Trophoblast cell (in vitro differentiated cells and primary cell): ENCODE measurements at regions not wholly inside any gene's neighbourhood (a gene's known extent, or its start where the extent isn't known, plus 50 kb on each side); places are given as distances from the start of the nearest gene placed in this dataset.

Source experiments
- DNase-seq, 2 donors: peaks; one replicate each; pipeline ENCODE4 v3.0.0-alpha.2; 2016
- H2AFZ ChIP-seq: 2 replicates; pipeline ENCODE4 v1.6.1; 2013; ENCODE audit warnings: low read length, moderate library complexity, mild to moderate bottlenecking; ENCODE audit not compliant: insufficient read depth, poor library complexity
- H2AK5ac ChIP-seq: 2 replicates; pipeline ENCODE4 v1.6.1; 2013; ENCODE audit warnings: mild to moderate bottlenecking, low read length
- H2BK120ac ChIP-seq: 2 replicates; pipeline ENCODE4 v1.6.1; 2013; ENCODE audit warnings: low read length, mild to moderate bottlenecking, moderate library complexity; ENCODE audit not compliant: insufficient read depth, poor library complexity
- H2BK12ac ChIP-seq: 2 replicates; pipeline ENCODE4 v1.6.1; 2013; ENCODE audit warnings: mild to moderate bottlenecking, low read length, moderate library complexity
- H2BK5ac ChIP-seq: 2 replicates; pipeline ENCODE4 v1.6.1; 2013; ENCODE audit warnings: low read length, low read depth, moderate library complexity, mild to moderate bottlenecking; ENCODE audit not compliant: poor library complexity
- H3K14ac ChIP-seq: 2 replicates; pipeline ENCODE4 v1.6.1; 2013; ENCODE audit warnings: mild to moderate bottlenecking, low read length
- H3K18ac ChIP-seq: 2 replicates; pipeline ENCODE4 v1.6.1; 2013; ENCODE audit warnings: mild to moderate bottlenecking, low read length
- H3K23ac ChIP-seq: 2 replicates; pipeline ENCODE4 v1.6.1; 2013; ENCODE audit warnings: low read length
- H3K27ac ChIP-seq: 2 replicates; pipeline ENCODE4 v1.5.1; 2013; ENCODE audit warnings: low read depth, mild to moderate bottlenecking, inconsistent platforms, low read length, moderate library complexity
- H3K27me3 ChIP-seq: 2 replicates; pipeline ENCODE4 v1.6.1; 2013; ENCODE audit warnings: inconsistent platforms, mild to moderate bottlenecking, low read length, moderate library complexity; ENCODE audit not compliant: insufficient read depth
- H3K36me3 ChIP-seq, 2 experiments: 1 replicate in 1 of 2; 2 replicates in 1 of 2; pipeline ENCODE4 v1.6.1; 2013; ENCODE audit warnings: low read length in 2 of 2, mild to moderate bottlenecking in 2 of 2, moderate library complexity in 1 of 2; ENCODE audit not compliant: insufficient read depth in 2 of 2, control insufficient read depth in 1 of 2
- H3K4ac ChIP-seq: 2 replicates; pipeline ENCODE4 v1.6.1; 2013; ENCODE audit warnings: low read depth, mild to moderate bottlenecking, low read length, moderate library complexity
- H3K4me1 ChIP-seq, 2 experiments: 1 replicate in 1 of 2; 2 replicates in 1 of 2; pipeline ENCODE4 v1.6.1; 2013; ENCODE audit warnings: low read length in 2 of 2, mild to moderate bottlenecking in 2 of 2, moderate library complexity in 1 of 2; ENCODE audit not compliant: insufficient read depth in 2 of 2, control insufficient read depth in 1 of 2
- H3K4me2 ChIP-seq: 2 replicates; pipeline ENCODE4 v1.6.1; 2013; ENCODE audit warnings: inconsistent platforms, mild to moderate bottlenecking, low read length, moderate library complexity
- H3K4me3 ChIP-seq: 2 replicates; pipeline ENCODE4 v1.5.1; 2013; ENCODE audit warnings: mild to moderate bottlenecking, low read depth, low read length, inconsistent platforms
- H3K79me1 ChIP-seq: one replicate; pipeline ENCODE4 v1.6.1; 2013; ENCODE audit warnings: low read length
- H3K79me2 ChIP-seq: 2 replicates; pipeline ENCODE4 v1.6.1; 2013; ENCODE audit warnings: low read length, mild to moderate bottlenecking; ENCODE audit not compliant: control insufficient read depth, insufficient read depth, poor library complexity
- H3K9ac ChIP-seq: 2 replicates; pipeline ENCODE4 v1.6.1; 2013; ENCODE audit warnings: mild to moderate bottlenecking, low read length
- H3K9me3 ChIP-seq: 2 replicates; pipeline ENCODE4 v1.6.1; 2013; ENCODE audit warnings: low read depth, mild to moderate bottlenecking, control low read depth, inconsistent platforms, low read length; ENCODE audit not compliant: insufficient read depth
- H4K12ac ChIP-seq: 2 replicates; pipeline ENCODE4 v1.6.1; 2013; ENCODE audit warnings: low read depth, mild to moderate bottlenecking, low read length, moderate library complexity
- H4K8ac ChIP-seq: 2 replicates; pipeline ENCODE4 v1.6.1; 2013; ENCODE audit warnings: low read depth, mild to moderate bottlenecking, low read length, moderate library complexity
- H4K91ac ChIP-seq: one replicate; pipeline ENCODE4 v1.6.1; 2013; ENCODE audit warnings: low read depth, mild to moderate bottlenecking, low read length, moderate library complexity
- WGBS: extraction: QIAGEN DNeasy Blood & Tissue Kit; methylation state at CpG from one replicate; pipeline ENCODE4 v1.1.7; 2013; ENCODE audit warnings: missing lambda C conversion rate; ENCODE audit not compliant: insufficient read length, insufficient coverage; ENCODE audit errors: extremely low coverage; 5-methylcytosine and 5-hydroxymethylcytosine counted together

GRCh38 chr2:121084130-121084680, 200.8 kb downstream of the TFCP2L1 start:
- H2BK5ac ChIP-seq, result no peak overlapping the region
- H3K79me2 ChIP-seq, result no peaks in the 10 kb centered on the region
- no peaks in the 10 kb centered on the region for H3K27me3 ChIP-seq
- no peak overlapping the region for H3K4ac ChIP-seq
- no peak overlapping the region for H2AFZ ChIP-seq
- no peak overlapping the region for H3K27ac ChIP-seq
- H2BK120ac ChIP-seq, result no peak overlapping the region
- no peak overlapping the region for H3K23ac ChIP-seq
- H4K12ac ChIP-seq, result no peak overlapping the region
- DNase-seq, result peak; percentile 73 to 86
- no peaks in the 10 kb centered on the region for H3K4me1 ChIP-seq
- no peak overlapping the region for H2AK5ac ChIP-seq
- no peak overlapping the region for H2BK12ac ChIP-seq
- no CpG with 5 or more reads among the region's 15 CpGs for WGBS
- no peak overlapping the region for H3K18ac ChIP-seq
- H3K36me3 ChIP-seq, result no peaks in the 10 kb centered on the region
- H3K4me3 ChIP-seq, result no peak overlapping the region
- H3K9ac ChIP-seq, result no peak overlapping the region
- no peak overlapping the region for H4K8ac ChIP-seq
- H3K79me1 ChIP-seq, result no peaks in the 10 kb centered on the region
- H3K9me3 ChIP-seq, result no peaks in the 10 kb centered on the region
- no peak overlapping the region for H4K91ac ChIP-seq
- H3K4me2 ChIP-seq, result no peak overlapping the region
- H3K14ac ChIP-seq, result no peak overlapping the region

DNA sequence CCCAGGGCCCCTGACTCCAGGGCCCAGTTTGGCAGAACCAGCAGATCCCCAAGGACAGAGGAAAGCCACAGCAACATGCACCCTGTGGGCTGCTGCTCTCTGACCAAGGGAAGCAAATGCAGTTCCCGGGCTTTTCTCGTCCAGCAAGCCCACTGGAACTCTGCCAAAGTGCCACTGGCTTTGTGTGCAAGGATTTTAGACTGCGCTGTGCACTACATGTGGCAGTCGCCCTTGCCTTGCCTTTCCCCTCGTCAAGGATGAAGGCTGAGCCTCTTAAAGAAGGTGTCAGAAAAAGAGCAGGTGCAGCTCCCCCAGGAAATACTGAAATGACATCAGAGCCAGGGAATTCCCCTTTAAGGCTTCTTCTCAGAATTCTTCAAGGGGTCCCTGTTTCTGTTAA, 199.2 kb downstream of the TFCP2L1 start:
- no peak overlapping the region for H4K91ac ChIP-seq
- no peak overlapping the region for H3K9ac ChIP-seq
- no peak overlapping the region for H3K4ac ChIP-seq
- no peaks in the 10 kb centered on the region for H3K27me3 ChIP-seq
- H2BK5ac ChIP-seq, result no peak overlapping the region
- H2BK120ac ChIP-seq, result no peak overlapping the region
- no peak overlapping the region for H2BK12ac ChIP-seq
- no peak overlapping the region for H3K14ac ChIP-seq
- no peak for DNase-seq
- no peaks in the 10 kb centered on the region for H3K36me3 ChIP-seq
- no peak overlapping the region for H4K8ac ChIP-seq
- no peaks in the 10 kb centered on the region for H3K79me2 ChIP-seq
- no peaks in the 10 kb centered on the region for H3K4me1 ChIP-seq
- no peak overlapping the region for H3K27ac ChIP-seq
- H3K79me1 ChIP-seq, result no peaks in the 10 kb centered on the region
- H4K12ac ChIP-seq, result no peak overlapping the region
- H3K9me3 ChIP-seq, result peaks cover 3% of the 10 kb centered on the region
- H3K4me3 ChIP-seq, result no peak overlapping the region
- H3K18ac ChIP-seq, result no peak overlapping the region
- H3K23ac ChIP-seq, result no peak overlapping the region
- no peak overlapping the region for H2AK5ac ChIP-seq
- WGBS, result no CpG with 5 or more reads among the region's 5 CpGs
- no peak overlapping the region for H2AFZ ChIP-seq
- H3K4me2 ChIP-seq, result no peak overlapping the region

DNA sequence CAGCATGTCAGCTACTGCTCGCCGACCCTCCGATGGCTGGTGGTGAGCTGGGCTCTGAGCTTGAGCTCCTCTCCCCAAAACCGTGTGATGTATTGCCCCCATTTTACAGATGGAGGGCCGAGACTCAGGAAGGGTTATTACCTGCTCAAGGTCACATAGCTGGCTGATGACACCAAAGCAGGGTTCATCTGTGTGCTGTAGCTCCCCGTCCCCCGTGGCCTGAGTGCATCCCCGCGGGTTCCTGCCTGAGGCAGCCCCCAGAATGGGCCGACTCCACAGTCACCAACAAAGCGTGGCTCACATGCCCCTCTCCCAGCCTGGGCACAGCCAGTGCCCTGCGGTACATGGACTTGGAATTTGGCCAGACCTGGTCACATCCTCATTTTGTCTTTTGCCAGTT, 198.6 kb downstream of the TFCP2L1 start:
- Histone ChIP-seq H4K12ac (no peak overlapping the region), H2BK5ac (no peak overlapping the region), H4K8ac (no peak overlapping the region), H3K27me3 (no peaks in the 10 kb centered on the region), H3K14ac (no peak overlapping the region), H2BK12ac (no peak overlapping the region), H3K4ac (no peak overlapping the region), H3K27ac (no peak overlapping the region), H3K18ac (no peak overlapping the region), H4K91ac (no peak overlapping the region), H2AFZ (no peak overlapping the region), H3K9me3 (peaks cover 3% of the 10 kb centered on the region), H3K4me1 (no peaks in the 10 kb centered on the region), H3K79me1 (no peaks in the 10 kb centered on the region), H3K4me3 (no peak overlapping the region), H3K79me2 (no peaks in the 10 kb centered on the region), H2BK120ac (no peak overlapping the region), H2AK5ac (no peak overlapping the region), H3K9ac (no peak overlapping the region), H3K4me2 (no peak overlapping the region), H3K36me3 (no peaks in the 10 kb centered on the region), H3K23ac (no peak overlapping the region)
- no peak for DNase-seq
- no CpG with 5 or more reads among the region's 12 CpGs for WGBS

- Histone ChIP-seq H4K8ac (no peak overlapping the region), H3K27me3 (no peaks in the 10 kb centered on the region), H3K9me3 (peaks cover 3% of the 10 kb centered on the region), H3K79me2 (no peaks in the 10 kb centered on the region), H4K91ac (no peak overlapping the region), H3K18ac (no peak overlapping the region), H4K12ac (no peak overlapping the region), H3K36me3 (no peaks in the 10 kb centered on the region), H3K14ac (no peak overlapping the region), H2BK120ac (no peak overlapping the region), H3K4me3 (no peak overlapping the region), H3K9ac (no peak overlapping the region), H3K4ac (no peak overlapping the region), H2BK12ac (no peak overlapping the region), H3K23ac (no peak overlapping the region), H2AFZ (no peak overlapping the region), H3K79me1 (no peaks in the 10 kb centered on the region), H3K4me2 (no peak overlapping the region), H2AK5ac (no peak overlapping the region), H3K4me1 (no peaks in the 10 kb centered on the region), H3K27ac (no peak overlapping the region), H2BK5ac (no peak overlapping the region)
- DNase-seq, result no peak
- no CpG with 5 or more reads among the region's 7 CpGs for WGBS
These were observed 197.9 kb downstream of the TFCP2L1 start for GRCh38 chr2:121087117-121087516.
